Progenitor cell of endocrine pancreas (in vitro differentiated cells): ENCODE measurements at regions not wholly inside any gene's neighbourhood (a gene's known extent, or its start where the extent isn't known, plus 50 kb on each side); places are given as distances from the start of the nearest gene placed in this dataset.

Source experiments
- DNase-seq: peaks from one replicate; pipeline ENCODE4 v3.0.0; 2021; ENCODE audit warnings: low spot score; ENCODE audit not compliant: unreplicated experiment
- H3K27ac Mint-ChIP-seq: 2 replicates; pipeline ENCODE4 v1.8.0; 2021; ENCODE audit warnings: mild to moderate bottlenecking, moderate library complexity, mixed read lengths
- H3K27me3 Mint-ChIP-seq: 2 replicates; pipeline ENCODE4 v1.8.0; 2021; ENCODE audit warnings: mixed read lengths
- H3K36me3 Mint-ChIP-seq: 2 replicates; pipeline ENCODE4 v1.8.0; 2022; ENCODE audit warnings: mixed read lengths; ENCODE audit not compliant: insufficient read depth
- H3K4me1 Mint-ChIP-seq: 2 replicates; pipeline ENCODE4 v1.8.0; 2021; ENCODE audit warnings: low read depth, mixed read lengths
- H3K4me3 Mint-ChIP-seq: 2 replicates; pipeline ENCODE4 v1.8.0; 2021; ENCODE audit warnings: low read depth, mild to moderate bottlenecking, moderate library complexity, mixed read lengths
- H3K9me3 Mint-ChIP-seq: 2 replicates; pipeline ENCODE4 v1.8.0; 2021; ENCODE audit warnings: low read depth, mixed read lengths
- CTCF ChIP-seq: fragments of 200-600 bp; sonication (generic); IDR thresholded peaks from one replicate; pipeline ENCODE4 v1.5.0; 2021; ENCODE audit warnings: antibody characterized with exemption, mild to moderate bottlenecking; ENCODE audit not compliant: unreplicated experiment

- TF ChIP-seq CTCF = no peak
- H3K36me3 Mint-ChIP-seq = no peaks in the 10 kb centered on the region
- H3K4me1 Mint-ChIP-seq = peaks cover 26% of the 10 kb centered on the region
- DNase-seq = no peak
- H3K27me3 Mint-ChIP-seq = no peaks in the 10 kb centered on the region
- H3K27ac Mint-ChIP-seq = peak overlapping the region; percentile 78
- no peaks in the 10 kb centered on the region for H3K9me3 Mint-ChIP-seq
- no peak overlapping the region for H3K4me3 Mint-ChIP-seq
Measured at GRCh38 chr9:129324808-129325502, 146.9 kb upstream of the IER5L start.

GRCh38 chr9:129323999-129324553, 146.0 kb upstream of the IER5L start:
- Mint-ChIP-seq H3K4me3 (no peak overlapping the region), H3K36me3 (no peaks in the 10 kb centered on the region), H3K27ac (peak overlapping the region; percentile 78), H3K9me3 (no peaks in the 10 kb centered on the region), H3K27me3 (no peaks in the 10 kb centered on the region), H3K4me1 (peaks cover 27% of the 10 kb centered on the region)
- no peak for TF ChIP-seq CTCF
- DNase-seq = no peak

GRCh38 chr9:129323376-129323998, 145.4 kb upstream of the IER5L start:
- no peak for DNase-seq
- Mint-ChIP-seq H3K27ac (no peak overlapping the region), H3K27me3 (no peaks in the 10 kb centered on the region), H3K4me3 (no peak overlapping the region), H3K4me1 (peaks cover 28% of the 10 kb centered on the region), H3K36me3 (no peaks in the 10 kb centered on the region), H3K9me3 (no peaks in the 10 kb centered on the region)
- TF ChIP-seq CTCF = no peak

- no peak for DNase-seq
- peak overlapping the region; percentile 45 for H3K27ac Mint-ChIP-seq
- H3K27me3 Mint-ChIP-seq = no peaks in the 10 kb centered on the region
- H3K4me1 Mint-ChIP-seq = peaks cover 32% of the 10 kb centered on the region
- TF ChIP-seq CTCF = no peak
- no peaks in the 10 kb centered on the region for H3K9me3 Mint-ChIP-seq
- no peaks in the 10 kb centered on the region for H3K36me3 Mint-ChIP-seq
- no peak overlapping the region for H3K4me3 Mint-ChIP-seq
Measured at GRCh38 chr9:129322641-129323375, 144.7 kb upstream of the IER5L start.

- no peak overlapping the region for H3K4me3 Mint-ChIP-seq
- no peak for TF ChIP-seq CTCF
- peaks cover 30% of the 10 kb centered on the region for H3K4me1 Mint-ChIP-seq
- no peak for DNase-seq
- H3K36me3 Mint-ChIP-seq = no peaks in the 10 kb centered on the region
- peak overlapping the region; percentile 45 for H3K27ac Mint-ChIP-seq
- H3K27me3 Mint-ChIP-seq = no peaks in the 10 kb centered on the region
- no peaks in the 10 kb centered on the region for H3K9me3 Mint-ChIP-seq
Measured at GRCh38 chr9:129322022-129322621, 144.1 kb upstream of the IER5L start.
